ENCODE measurements at regions not wholly inside any gene's neighbourhood (a gene's known extent, or its start where the extent isn't known, plus 50 kb on each side); places are given as distances from the start of the nearest gene placed in this dataset.

DNA sequence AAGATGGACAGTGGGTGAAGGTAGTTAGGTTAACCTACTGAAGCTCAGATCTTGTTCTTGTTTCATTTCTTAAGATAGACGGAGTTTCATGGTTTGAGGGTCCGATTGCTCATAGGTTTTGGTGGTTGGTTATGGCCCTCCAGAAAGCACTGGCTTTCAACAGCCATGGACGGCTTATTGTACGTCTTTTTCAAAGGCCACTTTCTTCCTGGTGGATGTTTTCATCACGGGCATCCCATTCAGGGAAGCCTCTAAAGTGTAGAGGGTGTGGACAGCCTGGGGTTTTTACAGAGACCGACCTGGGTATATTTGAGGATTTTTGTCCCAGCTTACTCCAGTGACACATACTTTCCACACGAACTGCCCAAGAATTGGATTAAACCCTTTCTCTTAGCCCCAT lies 132.7 kb upstream of the ONECUT1 start:
- DNase-seq (ENCODE audit: low spot score) = no peak
- TF ChIP-seq, protein P1, sequence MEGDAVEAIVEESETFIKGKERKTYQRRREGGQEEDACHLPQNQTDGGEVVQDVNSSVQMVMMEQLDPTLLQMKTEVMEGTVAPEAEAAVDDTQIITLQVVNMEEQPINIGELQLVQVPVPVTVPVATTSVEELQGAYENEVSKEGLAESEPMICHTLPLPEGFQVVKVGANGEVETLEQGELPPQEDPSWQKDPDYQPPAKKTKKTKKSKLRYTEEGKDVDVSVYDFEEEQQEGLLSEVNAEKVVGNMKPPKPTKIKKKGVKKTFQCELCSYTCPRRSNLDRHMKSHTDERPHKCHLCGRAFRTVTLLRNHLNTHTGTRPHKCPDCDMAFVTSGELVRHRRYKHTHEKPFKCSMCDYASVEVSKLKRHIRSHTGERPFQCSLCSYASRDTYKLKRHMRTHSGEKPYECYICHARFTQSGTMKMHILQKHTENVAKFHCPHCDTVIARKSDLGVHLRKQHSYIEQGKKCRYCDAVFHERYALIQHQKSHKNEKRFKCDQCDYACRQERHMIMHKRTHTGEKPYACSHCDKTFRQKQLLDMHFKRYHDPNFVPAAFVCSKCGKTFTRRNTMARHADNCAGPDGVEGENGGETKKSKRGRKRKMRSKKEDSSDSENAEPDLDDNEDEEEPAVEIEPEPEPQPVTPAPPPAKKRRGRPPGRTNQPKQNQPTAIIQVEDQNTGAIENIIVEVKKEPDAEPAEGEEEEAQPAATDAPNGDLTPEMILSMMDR (IDR thresholded peaks at IDR 0.05; ENCODE audit: extremely low read depth, missing control alignments) = no peak

DNA sequence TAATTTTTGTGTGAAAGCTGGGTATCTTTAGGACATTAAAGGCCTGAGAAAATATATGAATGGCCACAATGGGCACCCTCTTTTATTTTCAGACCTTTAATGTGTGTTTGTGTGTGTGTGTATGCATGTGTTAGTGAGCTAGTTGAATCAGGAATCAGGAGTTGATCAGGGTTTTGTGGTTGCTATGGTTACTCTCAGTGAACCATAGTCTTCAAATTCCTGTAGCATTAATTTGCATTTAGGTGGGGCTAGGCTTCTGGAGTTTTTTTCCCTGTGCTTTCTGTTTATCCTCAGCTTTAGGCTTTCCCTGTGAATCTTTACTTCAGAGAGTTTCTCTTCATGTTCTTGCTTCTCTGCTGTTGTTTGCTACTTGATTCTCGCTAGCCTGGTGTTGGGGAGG lies 122.0 kb upstream of the ONECUT1 start:
- no peak for DNase-seq (ENCODE audit: low spot score)
- TF ChIP-seq, protein P1 (IDR thresholded peaks at IDR 0.05; ENCODE audit: extremely low read depth, missing control alignments) = no peak

DNA sequence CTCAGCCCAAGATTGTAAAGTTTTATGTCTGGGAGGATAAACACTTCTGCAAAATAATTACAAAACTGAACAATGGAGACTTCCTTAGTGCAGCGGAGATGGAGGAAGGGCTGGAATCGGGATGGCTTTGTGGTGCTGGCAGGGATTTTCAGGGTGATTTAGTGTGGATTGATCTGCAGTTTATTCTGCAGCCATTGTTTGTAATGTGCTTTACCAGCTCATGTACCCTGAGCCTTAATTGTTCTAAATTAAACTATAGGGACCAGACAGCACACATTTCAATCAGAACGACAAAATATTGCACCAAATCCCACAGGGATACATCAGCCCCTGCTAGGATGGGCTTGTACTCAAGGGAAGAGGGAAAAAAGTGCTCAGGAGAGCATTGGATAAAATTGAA lies 103.2 kb upstream of the ONECUT1 start:
- DNase-seq (ENCODE audit: low spot score) = no peak
- TF ChIP-seq, protein P1 (IDR thresholded peaks at IDR 0.05; ENCODE audit: extremely low read depth, missing control alignments) = no peak

DNA sequence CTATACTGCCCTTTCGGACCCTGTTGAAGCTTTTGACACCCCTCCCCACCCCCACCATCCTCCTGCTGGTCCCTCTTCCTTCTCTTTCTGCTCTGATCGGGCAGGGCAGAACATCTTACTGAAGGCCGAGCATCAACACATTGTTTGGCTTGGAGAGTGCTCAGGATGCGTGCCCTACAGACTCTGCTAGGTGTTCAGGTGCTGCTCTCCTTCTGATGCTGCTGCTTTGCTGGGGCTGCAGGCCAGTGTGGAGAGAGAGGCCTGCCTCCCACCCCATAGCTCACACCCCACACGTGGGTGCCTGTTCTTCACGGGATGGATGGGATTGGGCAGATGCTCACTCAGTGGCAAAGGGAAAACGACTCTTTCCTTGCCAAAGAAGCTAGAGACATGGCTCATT lies 89.8 kb upstream of the ONECUT1 start:
- DNase-seq (ENCODE audit: low spot score) = no peak

DNA sequence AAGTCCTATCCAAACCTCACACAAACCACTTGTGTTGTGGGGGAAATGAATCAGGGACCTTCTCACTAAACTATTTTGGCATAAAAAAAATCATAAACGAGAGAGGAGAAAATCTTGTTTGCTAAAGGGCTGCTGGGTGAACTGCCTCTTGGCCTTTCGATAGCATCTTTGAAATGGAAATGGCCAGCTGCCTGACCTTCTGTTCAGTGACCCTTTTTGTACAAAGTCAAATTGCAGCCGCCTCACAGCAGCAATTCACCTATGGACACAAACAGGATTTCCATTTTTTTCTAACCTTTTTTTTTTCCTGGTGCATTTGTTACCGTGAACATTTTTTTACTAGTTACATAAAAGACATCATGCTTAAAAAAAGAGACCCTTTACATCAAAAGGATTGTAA lies 89.0 kb upstream of the ONECUT1 start:
- DNase-seq (ENCODE audit: low spot score) = no peak
- TF ChIP-seq, protein P1 (IDR thresholded peaks at IDR 0.05; ENCODE audit: extremely low read depth, missing control alignments) = no peak

More for the DNA sequence above, 89.8 kb upstream of the ONECUT1 start:
- TF ChIP-seq, protein P1 (IDR thresholded peaks at IDR 0.05; ENCODE audit: extremely low read depth, missing control alignments) = no peak

DNA sequence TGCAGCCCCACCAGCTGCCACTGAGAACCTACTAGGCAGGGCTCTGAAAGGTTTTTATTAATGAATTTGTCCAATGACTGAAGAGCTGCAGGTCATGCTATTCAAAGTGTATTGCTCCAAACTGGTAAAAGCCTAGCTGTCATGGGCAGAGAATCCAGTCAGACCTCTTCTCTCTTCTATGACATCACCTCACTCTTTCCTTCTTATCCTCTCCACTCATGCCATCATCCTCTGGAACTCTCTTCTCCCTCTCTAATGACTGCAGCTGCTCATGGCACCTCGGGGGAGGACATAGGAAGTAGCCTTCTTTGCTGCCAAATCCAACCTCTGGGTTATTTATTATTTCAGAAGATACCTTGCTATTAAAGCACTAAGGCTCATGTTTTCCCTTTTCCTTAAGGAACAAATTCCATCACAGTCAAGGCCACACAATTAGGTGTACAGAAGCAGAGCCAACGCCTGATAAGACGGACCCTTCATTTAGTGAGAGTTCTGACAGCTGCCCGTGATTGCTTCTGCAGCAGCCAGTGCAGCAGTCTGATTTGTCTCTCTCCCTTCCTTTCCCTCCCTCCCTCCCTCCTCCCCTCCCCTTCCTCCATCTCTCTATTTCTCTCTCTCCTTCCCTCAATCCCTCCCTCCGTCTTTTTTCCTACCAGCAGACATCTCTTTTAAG lies 87.0 kb upstream of the ONECUT1 start:
- TF ChIP-seq, protein P1 (IDR thresholded peaks at IDR 0.05; ENCODE audit: extremely low read depth, missing control alignments) = no peak
- no peak for DNase-seq (ENCODE audit: low spot score)

DNA sequence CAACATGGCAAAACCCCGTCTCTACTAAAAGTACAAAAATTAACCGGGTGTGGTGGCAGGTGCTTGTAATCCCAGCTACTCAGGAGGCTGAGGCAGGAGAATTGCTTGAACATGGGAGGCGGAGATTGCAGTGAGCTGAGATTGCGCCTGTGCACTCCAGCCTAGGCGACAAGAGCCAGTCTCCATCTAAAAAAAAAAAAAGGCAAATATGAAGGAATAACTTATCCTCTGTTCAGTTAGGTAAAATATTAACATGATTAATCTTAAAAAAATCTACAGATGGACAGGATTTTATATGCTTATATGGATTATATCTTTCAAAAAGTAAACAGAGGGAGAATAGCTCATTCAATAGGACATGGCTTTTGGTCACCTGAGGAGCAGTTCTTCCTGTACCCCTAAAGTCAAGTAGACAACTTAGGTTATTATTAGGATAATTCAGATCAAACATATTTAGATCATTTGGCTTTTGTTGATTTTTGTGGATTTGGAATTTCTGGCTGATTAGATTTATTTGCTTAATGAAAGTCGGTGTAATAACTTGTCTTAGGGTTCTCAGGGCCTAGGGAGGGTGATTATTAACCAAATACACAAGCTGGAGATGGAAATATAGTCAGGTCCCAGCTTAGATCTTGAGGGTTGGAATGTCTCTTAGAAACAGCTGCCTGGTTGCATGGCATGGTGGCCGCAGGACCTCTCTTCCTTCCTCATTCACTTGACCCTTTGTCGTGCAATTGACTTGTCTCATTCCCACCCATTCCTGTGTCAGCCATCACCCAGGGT lies 82.1 kb upstream of the ONECUT1 start:
- DNase-seq (ENCODE audit: low spot score) = no peak
- TF ChIP-seq, protein P1 (IDR thresholded peaks at IDR 0.05; ENCODE audit: extremely low read depth, missing control alignments) = no peak
